Nephron (organoid): ENCODE measurements at regions not wholly inside any gene's neighbourhood (a gene's known extent, or its start where the extent isn't known, plus 50 kb on each side); places are given as distances from the start of the nearest gene placed in this dataset.

Experiments
- H3K27ac Mint-ChIP-seq, 3 experiments: 2 replicates each; pipeline ENCODE4 v1.8.0; 2020; ENCODE audit warnings: mixed read lengths in 3 of 3, mild to moderate bottlenecking in 2 of 3, moderate library complexity in 1 of 3
- H3K27me3 Mint-ChIP-seq: 2 replicates; pipeline ENCODE4 v1.8.0; 2021; ENCODE audit warnings: low read depth, mild to moderate bottlenecking, moderate library complexity, mixed read lengths
- H3K36me3 Mint-ChIP-seq: 2 replicates; pipeline ENCODE4 v1.8.0; 2020; ENCODE audit warnings: low read depth, mixed read lengths
- H3K4me1 Mint-ChIP-seq: 2 replicates; pipeline ENCODE4 v1.8.0; 2020; ENCODE audit warnings: mixed read lengths
- H3K4me3 Mint-ChIP-seq, 3 experiments: 2 replicates each; pipeline ENCODE4 v1.8.0; 2020; ENCODE audit warnings: mild to moderate bottlenecking in 3 of 3, mixed read lengths in 3 of 3, moderate library complexity in 2 of 3
- H3K9me3 Mint-ChIP-seq: 2 replicates; pipeline ENCODE4 v1.8.0; 2020; ENCODE audit warnings: mixed read lengths
- TF ChIP-seq, protein P1 (sequence below), 3 experiments: fragments of 200-600 bp; sonication (generic); IDR thresholded peaks; one replicate each; pipeline ENCODE4 v1.5.0; 2021; ENCODE audit warnings: antibody characterized with exemption in 3 of 3; ENCODE audit not compliant: unreplicated experiment in 3 of 3

DNA sequence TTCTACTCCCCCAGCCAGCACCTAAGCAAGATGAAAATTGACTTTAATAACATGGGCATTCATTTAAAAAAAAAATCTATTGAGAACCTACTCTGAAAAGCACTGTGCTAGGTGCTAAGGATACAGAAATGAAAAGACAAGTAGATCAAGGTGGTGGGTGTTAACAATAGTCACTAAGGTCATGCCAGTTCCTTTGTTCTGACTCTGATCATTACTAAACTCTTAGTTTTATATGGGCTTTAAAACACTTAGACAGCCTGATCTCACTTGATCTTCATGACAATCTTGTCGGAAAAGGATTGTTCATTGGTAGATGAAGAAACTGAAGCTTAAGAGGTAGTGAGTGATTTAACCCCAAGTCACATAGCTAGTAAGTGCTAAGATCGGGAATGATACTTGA, 285.7 kb upstream of the PRDM1 start:
- peaks cover 10% of the 10 kb centered on the region for H3K27me3 Mint-ChIP-seq

DNA sequence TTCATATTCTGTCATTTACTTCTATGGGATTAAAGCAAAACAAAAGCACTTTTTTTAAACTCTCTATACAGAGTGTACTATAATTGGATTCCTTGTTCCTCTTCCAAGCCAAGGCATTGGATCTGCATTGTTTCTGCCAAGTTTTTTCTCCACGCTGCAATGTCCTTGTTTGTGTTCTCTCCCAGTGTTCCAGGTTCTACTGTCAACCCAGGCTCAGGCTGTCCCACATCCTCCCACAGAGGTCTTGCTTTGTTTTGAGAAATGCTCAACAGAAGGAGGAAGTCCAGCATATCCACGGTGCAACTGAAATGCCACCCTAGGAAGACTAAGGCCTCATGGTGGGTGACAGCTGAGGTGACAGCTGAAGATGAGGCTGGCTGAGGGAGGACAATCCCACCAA, 287.1 kb upstream of the PRDM1 start:
- Mint-ChIP-seq H3K27ac (peak overlapping the region in 1 of 3 experiments; percentile 23), H3K4me1 (peaks cover 15% of the 10 kb centered on the region), H3K4me3 (no peak overlapping the region), H3K9me3 (no peaks in the 10 kb centered on the region), H3K27me3 (peaks cover 12% of the 10 kb centered on the region), H3K36me3 (no peaks in the 10 kb centered on the region)
- TF ChIP-seq, protein P1, sequence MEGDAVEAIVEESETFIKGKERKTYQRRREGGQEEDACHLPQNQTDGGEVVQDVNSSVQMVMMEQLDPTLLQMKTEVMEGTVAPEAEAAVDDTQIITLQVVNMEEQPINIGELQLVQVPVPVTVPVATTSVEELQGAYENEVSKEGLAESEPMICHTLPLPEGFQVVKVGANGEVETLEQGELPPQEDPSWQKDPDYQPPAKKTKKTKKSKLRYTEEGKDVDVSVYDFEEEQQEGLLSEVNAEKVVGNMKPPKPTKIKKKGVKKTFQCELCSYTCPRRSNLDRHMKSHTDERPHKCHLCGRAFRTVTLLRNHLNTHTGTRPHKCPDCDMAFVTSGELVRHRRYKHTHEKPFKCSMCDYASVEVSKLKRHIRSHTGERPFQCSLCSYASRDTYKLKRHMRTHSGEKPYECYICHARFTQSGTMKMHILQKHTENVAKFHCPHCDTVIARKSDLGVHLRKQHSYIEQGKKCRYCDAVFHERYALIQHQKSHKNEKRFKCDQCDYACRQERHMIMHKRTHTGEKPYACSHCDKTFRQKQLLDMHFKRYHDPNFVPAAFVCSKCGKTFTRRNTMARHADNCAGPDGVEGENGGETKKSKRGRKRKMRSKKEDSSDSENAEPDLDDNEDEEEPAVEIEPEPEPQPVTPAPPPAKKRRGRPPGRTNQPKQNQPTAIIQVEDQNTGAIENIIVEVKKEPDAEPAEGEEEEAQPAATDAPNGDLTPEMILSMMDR (IDR thresholded peaks at IDR 0.05; ENCODE audit: unreplicated experiment in 3 of 3) = no peak

More for the DNA sequence above, 285.7 kb upstream of the PRDM1 start:
- no peak overlapping the region for H3K27ac Mint-ChIP-seq
- H3K9me3 Mint-ChIP-seq = no peaks in the 10 kb centered on the region
- TF ChIP-seq, protein P1 (IDR thresholded peaks at IDR 0.05; ENCODE audit: unreplicated experiment in 3 of 3) = no peak
- no peak overlapping the region for H3K4me3 Mint-ChIP-seq
- H3K36me3 Mint-ChIP-seq = no peaks in the 10 kb centered on the region
- H3K4me1 Mint-ChIP-seq = peaks cover 15% of the 10 kb centered on the region

DNA sequence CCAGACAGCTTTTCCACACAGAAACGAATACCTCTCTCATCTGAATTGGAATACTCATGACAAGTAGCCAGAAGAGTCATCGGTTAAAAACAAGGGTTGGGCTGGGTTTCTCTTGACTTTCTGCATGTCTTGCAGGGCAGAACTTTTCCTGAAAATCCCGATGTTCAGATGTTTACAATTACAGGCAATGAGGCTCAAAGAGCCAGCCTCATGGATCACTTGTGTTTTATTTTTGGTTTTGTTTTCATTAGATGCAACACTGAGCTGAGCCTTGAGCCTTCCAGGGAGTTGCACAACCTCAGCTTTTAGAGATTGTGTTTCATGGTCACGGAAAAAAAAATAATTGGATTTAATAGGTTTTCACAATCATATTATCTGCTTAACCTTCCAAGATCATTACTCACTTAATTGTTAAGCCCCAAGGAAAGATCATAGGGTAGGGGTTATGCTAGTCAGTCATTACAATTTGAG, 288.1 kb upstream of the PRDM1 start:
- no peaks in the 10 kb centered on the region for H3K36me3 Mint-ChIP-seq
- TF ChIP-seq, protein P1 (IDR thresholded peaks at IDR 0.05; ENCODE audit: unreplicated experiment in 3 of 3) = no peak
- H3K4me3 Mint-ChIP-seq = no peak overlapping the region
- peaks cover 15% of the 10 kb centered on the region for H3K4me1 Mint-ChIP-seq
- H3K27ac Mint-ChIP-seq = no peak overlapping the region
- H3K27me3 Mint-ChIP-seq = peaks cover 14% of the 10 kb centered on the region
- H3K9me3 Mint-ChIP-seq = no peaks in the 10 kb centered on the region

DNA sequence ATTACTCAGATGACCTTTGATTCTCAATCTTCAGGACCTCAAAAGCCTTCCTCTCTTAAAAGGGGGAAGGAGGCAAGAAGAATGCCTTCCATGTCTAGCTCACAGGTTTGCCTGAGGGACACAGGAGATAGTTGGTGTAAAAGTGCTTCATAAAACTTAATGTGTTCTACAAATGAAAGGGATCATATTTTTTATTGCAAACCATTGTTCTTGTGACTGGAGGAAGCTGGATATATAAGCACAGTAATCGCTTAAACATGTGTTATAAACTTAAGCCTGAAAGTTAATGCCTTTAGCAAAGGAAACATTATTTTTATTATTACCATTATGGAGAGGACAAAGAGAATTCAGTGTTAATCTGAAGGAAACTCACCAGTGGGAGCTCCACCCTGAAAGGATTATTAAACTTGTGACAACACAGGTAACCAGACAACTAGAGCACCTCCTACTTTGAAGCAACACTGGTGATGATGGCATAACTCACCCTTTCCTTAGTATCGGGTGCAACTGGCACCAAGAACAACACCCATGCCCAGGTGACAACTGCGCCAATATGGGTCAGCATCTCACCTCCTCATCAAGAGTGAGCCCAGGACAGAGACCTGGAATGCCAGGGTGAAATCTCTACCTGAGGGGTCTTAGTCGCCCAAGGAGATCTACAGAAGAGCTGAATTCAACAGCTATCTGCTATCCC, 288.7 kb upstream of the PRDM1 start:
- H3K9me3 Mint-ChIP-seq = no peaks in the 10 kb centered on the region
- peaks cover 15% of the 10 kb centered on the region for H3K4me1 Mint-ChIP-seq
- TF ChIP-seq, protein P1 (IDR thresholded peaks at IDR 0.05; ENCODE audit: unreplicated experiment in 3 of 3) = no peak
- no peak overlapping the region for H3K27ac Mint-ChIP-seq
- H3K4me3 Mint-ChIP-seq = no peak overlapping the region
- H3K27me3 Mint-ChIP-seq = peaks cover 17% of the 10 kb centered on the region
- no peaks in the 10 kb centered on the region for H3K36me3 Mint-ChIP-seq

DNA sequence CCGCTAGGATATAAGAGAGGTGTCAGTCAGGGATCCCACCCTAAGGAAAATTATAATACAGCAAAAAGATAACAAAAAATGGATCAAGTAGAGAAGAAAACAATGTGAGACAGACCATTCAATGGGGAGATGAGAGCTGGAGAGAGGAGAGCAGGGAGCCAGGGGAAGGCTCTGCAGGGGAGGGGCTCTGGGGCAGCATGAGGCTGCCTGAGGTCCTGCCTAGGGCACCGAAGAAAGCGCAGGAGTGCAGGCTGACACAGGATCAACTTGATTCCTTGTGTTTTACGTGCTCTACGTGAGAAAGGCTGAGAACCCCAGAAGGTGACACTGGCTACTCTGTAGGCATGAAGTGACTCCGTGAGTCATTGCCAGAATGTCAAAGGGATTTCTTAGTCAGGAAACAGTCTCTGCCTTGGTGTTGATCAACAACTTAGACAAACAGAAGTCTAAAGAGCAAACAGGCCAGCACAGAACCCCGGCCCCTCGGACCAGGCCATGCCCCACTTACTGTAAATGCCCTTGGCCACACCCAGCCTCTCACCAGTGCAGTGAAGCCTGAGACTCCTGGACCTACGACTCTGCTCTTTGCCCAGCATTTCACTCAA, 290.1 kb upstream of the PRDM1 start:
- TF ChIP-seq, protein P1 (IDR thresholded peaks at IDR 0.05; ENCODE audit: unreplicated experiment in 3 of 3) = no peak
- H3K4me1 Mint-ChIP-seq = peaks cover 15% of the 10 kb centered on the region
- H3K27ac Mint-ChIP-seq = no peak overlapping the region
- no peaks in the 10 kb centered on the region for H3K9me3 Mint-ChIP-seq
- no peak overlapping the region for H3K4me3 Mint-ChIP-seq
- H3K36me3 Mint-ChIP-seq = no peaks in the 10 kb centered on the region
- H3K27me3 Mint-ChIP-seq = peaks cover 13% of the 10 kb centered on the region

DNA sequence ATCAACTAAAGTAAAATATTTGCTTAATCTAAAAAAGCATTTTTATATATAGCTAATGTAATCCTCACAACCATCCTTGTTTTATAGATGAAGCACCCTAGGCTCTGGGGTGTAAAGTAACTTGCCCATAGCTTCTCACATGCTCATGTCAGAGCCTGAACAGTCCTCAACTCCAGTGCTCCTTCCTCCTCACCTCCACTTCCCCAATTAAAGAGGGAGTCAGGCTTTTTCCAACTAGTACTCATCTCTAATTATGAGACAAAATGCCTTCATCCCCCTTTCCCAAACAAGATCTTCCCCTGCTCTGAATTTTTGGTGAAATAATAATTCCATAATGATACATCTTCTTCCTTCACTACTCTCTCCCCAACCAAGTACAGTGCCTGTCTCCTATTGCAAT, 290.8 kb upstream of the PRDM1 start:
- no peak overlapping the region for H3K4me3 Mint-ChIP-seq
- H3K27me3 Mint-ChIP-seq = peaks cover 13% of the 10 kb centered on the region
- peaks cover 15% of the 10 kb centered on the region for H3K4me1 Mint-ChIP-seq
- H3K9me3 Mint-ChIP-seq = no peaks in the 10 kb centered on the region
- no peaks in the 10 kb centered on the region for H3K36me3 Mint-ChIP-seq
- H3K27ac Mint-ChIP-seq = no peak overlapping the region
- TF ChIP-seq, protein P1 (IDR thresholded peaks at IDR 0.05; ENCODE audit: unreplicated experiment in 3 of 3) = no peak
